Hepatocyte (in vitro differentiated cells): ENCODE measurements at regions not wholly inside any gene's neighbourhood (a gene's known extent, or its start where the extent isn't known, plus 50 kb on each side); places are given as distances from the start of the nearest gene placed in this dataset.

Source experiments
- EZH2 ChIP-seq: fragments of 200-600 bp; sonication (generic); IDR thresholded peaks from 2 replicates; pipeline ENCODE4 v1.6.1; 2016; ENCODE audit warnings: antibody characterized with exemption, mild to moderate bottlenecking, borderline replicate concordance
- TF ChIP-seq, protein P1 (sequence below): fragments of 200-600 bp; sonication (generic); IDR thresholded peaks from 2 replicates; pipeline ENCODE4 v1.5.1; 2016; ENCODE audit warnings: antibody characterized with exemption, mild to moderate bottlenecking; ENCODE audit not compliant: poor library complexity

DNA sequence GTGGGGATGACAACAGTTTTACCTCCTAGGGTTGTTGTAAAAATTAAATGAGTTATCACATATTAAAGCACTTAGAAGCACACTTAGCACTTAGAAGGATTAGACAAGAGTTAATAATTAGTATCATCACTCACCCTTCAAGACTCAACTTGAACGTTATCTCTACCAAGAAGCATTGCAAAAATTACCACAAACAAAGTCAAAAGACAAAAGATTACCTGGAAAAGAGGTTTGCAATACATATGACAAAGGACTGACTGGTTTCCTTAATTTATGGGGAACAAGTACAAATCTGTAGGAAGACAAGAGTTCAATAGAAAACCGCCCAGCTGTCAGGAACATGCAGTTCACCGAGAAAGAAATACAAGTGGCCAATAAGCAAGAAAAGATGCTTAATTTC, 93.3 kb upstream of the ATP1A1 start:
- TF ChIP-seq, protein P1, sequence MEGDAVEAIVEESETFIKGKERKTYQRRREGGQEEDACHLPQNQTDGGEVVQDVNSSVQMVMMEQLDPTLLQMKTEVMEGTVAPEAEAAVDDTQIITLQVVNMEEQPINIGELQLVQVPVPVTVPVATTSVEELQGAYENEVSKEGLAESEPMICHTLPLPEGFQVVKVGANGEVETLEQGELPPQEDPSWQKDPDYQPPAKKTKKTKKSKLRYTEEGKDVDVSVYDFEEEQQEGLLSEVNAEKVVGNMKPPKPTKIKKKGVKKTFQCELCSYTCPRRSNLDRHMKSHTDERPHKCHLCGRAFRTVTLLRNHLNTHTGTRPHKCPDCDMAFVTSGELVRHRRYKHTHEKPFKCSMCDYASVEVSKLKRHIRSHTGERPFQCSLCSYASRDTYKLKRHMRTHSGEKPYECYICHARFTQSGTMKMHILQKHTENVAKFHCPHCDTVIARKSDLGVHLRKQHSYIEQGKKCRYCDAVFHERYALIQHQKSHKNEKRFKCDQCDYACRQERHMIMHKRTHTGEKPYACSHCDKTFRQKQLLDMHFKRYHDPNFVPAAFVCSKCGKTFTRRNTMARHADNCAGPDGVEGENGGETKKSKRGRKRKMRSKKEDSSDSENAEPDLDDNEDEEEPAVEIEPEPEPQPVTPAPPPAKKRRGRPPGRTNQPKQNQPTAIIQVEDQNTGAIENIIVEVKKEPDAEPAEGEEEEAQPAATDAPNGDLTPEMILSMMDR = no peak
- no peak for TF ChIP-seq EZH2
